ENCODE measurements at regions not wholly inside any gene's neighbourhood (a gene's known extent, or its start where the extent isn't known, plus 50 kb on each side); places are given as distances from the start of the nearest gene placed in this dataset.

GRCh38 chr6:5869261-5869660 is 137.5 kb downstream of the NRN1 start:
- DNase-seq (ENCODE audit: low spot score) (no peak), ATAC-seq (ENCODE audit: insufficient number of reproducible peaks, low FRiP score, low read depth) (no peak)
- Histone ChIP-seq H3K4me1 (ENCODE audit: control insufficient read depth in 1 of 2, low read depth in 2 of 2) (no peaks in the 10 kb centered on the region), H3K27ac (no peak overlapping the region), H3K9me3 (peaks cover 3% of the 10 kb centered on the region), H3K36me3 (no peaks in the 10 kb centered on the region), H3K27me3 (replicated peaks; ENCODE audit: insufficient read depth) (no peaks in the 10 kb centered on the region), H3K4me3 (no peak overlapping the region)
- TF ChIP-seq CTCF (IDR thresholded peaks at IDR 0.05): no peak

GRCh38 chr6:5866547-5867051 is 140.1 kb downstream of the NRN1 start:
- TF ChIP-seq CTCF (IDR thresholded peaks at IDR 0.05): no peak
- no peaks in the 10 kb centered on the region for H3K36me3 ChIP-seq
- H3K4me3 ChIP-seq: peak overlapping the region; percentile 42
- H3K27me3 ChIP-seq (replicated peaks; ENCODE audit: insufficient read depth): no peaks in the 10 kb centered on the region
- DNase-seq (ENCODE audit: low spot score) (no peak), ATAC-seq (ENCODE audit: insufficient number of reproducible peaks, low FRiP score, low read depth) (no peak)
- H3K4me1 ChIP-seq (ENCODE audit: control insufficient read depth in 1 of 2, low read depth in 2 of 2): no peaks in the 10 kb centered on the region
- H3K27ac ChIP-seq: no peak overlapping the region
- peaks cover 3% of the 10 kb centered on the region for H3K9me3 ChIP-seq

- DNase-seq (ENCODE audit: low spot score): no peak
These were observed 141.2 kb downstream of the NRN1 start for GRCh38 chr6:5865506-5866031.

GRCh38 chr6:5860849-5861248 is 145.9 kb downstream of the NRN1 start:
- no peak overlapping the region for H3K27ac ChIP-seq
- no peak for ATAC-seq (ENCODE audit: insufficient number of reproducible peaks, low FRiP score, low read depth)
- TF ChIP-seq CTCF (IDR thresholded peaks at IDR 0.05): no peak
- no peaks in the 10 kb centered on the region for H3K27me3 ChIP-seq (replicated peaks; ENCODE audit: insufficient read depth)
- DNase-seq (ENCODE audit: low spot score): no peak
- peaks cover 3% of the 10 kb centered on the region for H3K9me3 ChIP-seq
- H3K4me3 ChIP-seq: no peak overlapping the region
- H3K4me1 ChIP-seq (ENCODE audit: control insufficient read depth in 1 of 2, low read depth in 2 of 2): no peaks in the 10 kb centered on the region
- no peaks in the 10 kb centered on the region for H3K36me3 ChIP-seq

More at GRCh38 chr6:5865506-5866031, 141.2 kb downstream of the NRN1 start:
- peaks cover 3% of the 10 kb centered on the region for H3K9me3 ChIP-seq
- no peaks in the 10 kb centered on the region for H3K27me3 ChIP-seq (replicated peaks; ENCODE audit: insufficient read depth)
- TF ChIP-seq CTCF (IDR thresholded peaks at IDR 0.05): no peak
- no peak overlapping the region for H3K4me3 ChIP-seq
- H3K36me3 ChIP-seq: no peaks in the 10 kb centered on the region
- no peaks in the 10 kb centered on the region for H3K4me1 ChIP-seq (ENCODE audit: control insufficient read depth in 1 of 2, low read depth in 2 of 2)
- H3K27ac ChIP-seq: no peak overlapping the region
- ATAC-seq (ENCODE audit: insufficient number of reproducible peaks, low FRiP score, low read depth): no peak

GRCh38 chr6:5855787-5856470 is 150.8 kb downstream of the NRN1 start:
- no peak for ATAC-seq (ENCODE audit: insufficient number of reproducible peaks, low FRiP score, low read depth)
- no peak overlapping the region for H3K4me3 ChIP-seq
- H3K36me3 ChIP-seq: no peaks in the 10 kb centered on the region
- TF ChIP-seq CTCF (IDR thresholded peaks at IDR 0.05): no peak
- peaks cover 0 to 6% of the 10 kb centered on the region in 2 donors for H3K4me1 ChIP-seq (ENCODE audit: control insufficient read depth in 1 of 2, low read depth in 2 of 2)
- H3K27me3 ChIP-seq (replicated peaks; ENCODE audit: insufficient read depth): no peaks in the 10 kb centered on the region
- H3K27ac ChIP-seq: no peak overlapping the region
- DNase-seq (ENCODE audit: low spot score): no peak
- H3K9me3 ChIP-seq: no peaks in the 10 kb centered on the region

Data from thoracic aorta (tissue), 2 donors.